ENCODE measurements at regions not wholly inside any gene's neighbourhood (a gene's known extent, or its start where the extent isn't known, plus 50 kb on each side); places are given as distances from the start of the nearest gene placed in this dataset.

GRCh38 chr13:22198001-22198400 lies 527.1 kb downstream of the FGF9 start:
- TF ChIP-seq CTCF (IDR thresholded peaks at IDR 0.05) (no peak), EP300 (IDR thresholded peaks at IDR 0.05) (no peak)

Measured in gastroesophageal sphincter (tissue), 3 donors.